Trophoblast cell (in vitro differentiated cells and primary cell): ENCODE measurements at regions not wholly inside any gene's neighbourhood (a gene's known extent, or its start where the extent isn't known, plus 50 kb on each side); places are given as distances from the start of the nearest gene placed in this dataset.
"Not testable (repeated sequence)": the region's sequence is repeated elsewhere in the genome, so short reads cannot be mapped to it uniquely, and the experiment has no call there.

Experiments
- DNase-seq, 2 donors: peaks; one replicate each; pipeline ENCODE4 v3.0.0-alpha.2; 2016
- H2AFZ ChIP-seq: 2 replicates; pipeline ENCODE4 v1.6.1; 2013; ENCODE audit warnings: low read length, moderate library complexity, mild to moderate bottlenecking; ENCODE audit not compliant: insufficient read depth, poor library complexity
- H2AK5ac ChIP-seq: 2 replicates; pipeline ENCODE4 v1.6.1; 2013; ENCODE audit warnings: mild to moderate bottlenecking, low read length
- H2BK120ac ChIP-seq: 2 replicates; pipeline ENCODE4 v1.6.1; 2013; ENCODE audit warnings: low read length, mild to moderate bottlenecking, moderate library complexity; ENCODE audit not compliant: insufficient read depth, poor library complexity
- H2BK12ac ChIP-seq: 2 replicates; pipeline ENCODE4 v1.6.1; 2013; ENCODE audit warnings: mild to moderate bottlenecking, low read length, moderate library complexity
- H2BK5ac ChIP-seq: 2 replicates; pipeline ENCODE4 v1.6.1; 2013; ENCODE audit warnings: low read length, low read depth, moderate library complexity, mild to moderate bottlenecking; ENCODE audit not compliant: poor library complexity
- H3K14ac ChIP-seq: 2 replicates; pipeline ENCODE4 v1.6.1; 2013; ENCODE audit warnings: mild to moderate bottlenecking, low read length
- H3K18ac ChIP-seq: 2 replicates; pipeline ENCODE4 v1.6.1; 2013; ENCODE audit warnings: mild to moderate bottlenecking, low read length
- H3K23ac ChIP-seq: 2 replicates; pipeline ENCODE4 v1.6.1; 2013; ENCODE audit warnings: low read length
- H3K27ac ChIP-seq: 2 replicates; pipeline ENCODE4 v1.5.1; 2013; ENCODE audit warnings: low read depth, mild to moderate bottlenecking, inconsistent platforms, low read length, moderate library complexity
- H3K27me3 ChIP-seq: 2 replicates; pipeline ENCODE4 v1.6.1; 2013; ENCODE audit warnings: inconsistent platforms, mild to moderate bottlenecking, low read length, moderate library complexity; ENCODE audit not compliant: insufficient read depth
- H3K36me3 ChIP-seq, 2 experiments: 1 replicate in 1 of 2; 2 replicates in 1 of 2; pipeline ENCODE4 v1.6.1; 2013; ENCODE audit warnings: low read length in 2 of 2, mild to moderate bottlenecking in 2 of 2, moderate library complexity in 1 of 2; ENCODE audit not compliant: insufficient read depth in 2 of 2, control insufficient read depth in 1 of 2
- H3K4ac ChIP-seq: 2 replicates; pipeline ENCODE4 v1.6.1; 2013; ENCODE audit warnings: low read depth, mild to moderate bottlenecking, low read length, moderate library complexity
- H3K4me1 ChIP-seq, 2 experiments: 1 replicate in 1 of 2; 2 replicates in 1 of 2; pipeline ENCODE4 v1.6.1; 2013; ENCODE audit warnings: low read length in 2 of 2, mild to moderate bottlenecking in 2 of 2, moderate library complexity in 1 of 2; ENCODE audit not compliant: insufficient read depth in 2 of 2, control insufficient read depth in 1 of 2
- H3K4me2 ChIP-seq: 2 replicates; pipeline ENCODE4 v1.6.1; 2013; ENCODE audit warnings: inconsistent platforms, mild to moderate bottlenecking, low read length, moderate library complexity
- H3K4me3 ChIP-seq: 2 replicates; pipeline ENCODE4 v1.5.1; 2013; ENCODE audit warnings: mild to moderate bottlenecking, low read depth, low read length, inconsistent platforms
- H3K79me1 ChIP-seq: one replicate; pipeline ENCODE4 v1.6.1; 2013; ENCODE audit warnings: low read length
- H3K79me2 ChIP-seq: 2 replicates; pipeline ENCODE4 v1.6.1; 2013; ENCODE audit warnings: low read length, mild to moderate bottlenecking; ENCODE audit not compliant: control insufficient read depth, insufficient read depth, poor library complexity
- H3K9ac ChIP-seq: 2 replicates; pipeline ENCODE4 v1.6.1; 2013; ENCODE audit warnings: mild to moderate bottlenecking, low read length
- H3K9me3 ChIP-seq: 2 replicates; pipeline ENCODE4 v1.6.1; 2013; ENCODE audit warnings: low read depth, mild to moderate bottlenecking, control low read depth, inconsistent platforms, low read length; ENCODE audit not compliant: insufficient read depth
- H4K12ac ChIP-seq: 2 replicates; pipeline ENCODE4 v1.6.1; 2013; ENCODE audit warnings: low read depth, mild to moderate bottlenecking, low read length, moderate library complexity
- H4K8ac ChIP-seq: 2 replicates; pipeline ENCODE4 v1.6.1; 2013; ENCODE audit warnings: low read depth, mild to moderate bottlenecking, low read length, moderate library complexity
- H4K91ac ChIP-seq: one replicate; pipeline ENCODE4 v1.6.1; 2013; ENCODE audit warnings: low read depth, mild to moderate bottlenecking, low read length, moderate library complexity
- WGBS: extraction: QIAGEN DNeasy Blood & Tissue Kit; methylation state at CpG from one replicate; pipeline ENCODE4 v1.1.7; 2013; ENCODE audit warnings: missing lambda C conversion rate; ENCODE audit not compliant: insufficient read length, insufficient coverage; ENCODE audit errors: extremely low coverage; 5-methylcytosine and 5-hydroxymethylcytosine counted together

DNA sequence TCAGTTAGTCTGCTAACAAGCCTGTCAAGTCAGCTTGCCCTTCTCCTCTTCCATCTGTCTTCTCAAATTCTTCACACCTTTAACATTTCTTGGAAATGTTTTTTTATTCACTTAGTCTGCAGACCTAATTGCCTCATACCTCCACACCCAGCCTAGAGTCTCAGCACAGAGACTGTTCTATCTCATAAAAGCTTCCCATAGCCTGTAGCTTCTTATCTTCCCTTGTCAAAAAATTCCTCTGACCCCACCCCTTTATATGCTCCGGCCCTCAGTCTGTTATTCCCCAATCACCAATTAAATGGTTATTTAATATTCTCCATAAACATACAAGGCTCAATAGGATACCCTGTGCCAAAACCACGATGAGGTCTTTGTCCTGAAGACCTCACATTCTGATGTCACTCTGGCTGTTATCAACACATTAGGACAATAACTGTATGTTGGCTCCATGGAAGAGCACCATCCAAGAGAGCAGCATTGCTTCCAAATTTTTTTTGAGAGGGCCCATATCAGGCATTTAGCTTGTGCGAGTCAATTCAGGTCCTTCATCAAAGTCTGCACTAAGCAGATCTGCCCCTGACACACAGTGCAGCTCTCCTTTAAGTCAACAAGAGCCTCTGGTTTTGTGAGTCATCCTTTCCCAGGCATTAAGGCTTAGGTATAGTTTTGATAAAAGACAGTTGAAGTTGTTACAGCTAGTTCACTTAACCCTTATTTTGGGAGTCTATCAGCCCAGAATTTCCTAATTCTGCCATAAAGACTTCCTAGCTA, 83.2 kb upstream of the TBX18 start:
- H3K9ac ChIP-seq: no peak overlapping the region
- H3K36me3 ChIP-seq: no peaks in the 10 kb centered on the region
- no peaks in the 10 kb centered on the region for H3K27me3 ChIP-seq
- no peak overlapping the region for H3K14ac ChIP-seq
- no peak overlapping the region for H4K91ac ChIP-seq
- H3K4me1 ChIP-seq: no peaks in the 10 kb centered on the region
- no peak for DNase-seq
- H2BK5ac ChIP-seq: no peak overlapping the region
- no peaks in the 10 kb centered on the region for H3K9me3 ChIP-seq
- no CpG with 5 or more reads among the region's 3 CpGs for WGBS
- no peaks in the 10 kb centered on the region for H3K79me1 ChIP-seq
- H3K27ac ChIP-seq: no peak overlapping the region
- H2BK12ac ChIP-seq: no peak overlapping the region
- H4K12ac ChIP-seq: no peak overlapping the region
- no peak overlapping the region for H2AFZ ChIP-seq
- H3K23ac ChIP-seq: no peak overlapping the region
- H2AK5ac ChIP-seq: no peak overlapping the region
- no peak overlapping the region for H3K4me2 ChIP-seq
- no peak overlapping the region for H3K18ac ChIP-seq
- H2BK120ac ChIP-seq: no peak overlapping the region
- no peak overlapping the region for H4K8ac ChIP-seq
- H3K4me3 ChIP-seq: no peak overlapping the region
- H3K4ac ChIP-seq: no peak overlapping the region
- no peaks in the 10 kb centered on the region for H3K79me2 ChIP-seq

DNA sequence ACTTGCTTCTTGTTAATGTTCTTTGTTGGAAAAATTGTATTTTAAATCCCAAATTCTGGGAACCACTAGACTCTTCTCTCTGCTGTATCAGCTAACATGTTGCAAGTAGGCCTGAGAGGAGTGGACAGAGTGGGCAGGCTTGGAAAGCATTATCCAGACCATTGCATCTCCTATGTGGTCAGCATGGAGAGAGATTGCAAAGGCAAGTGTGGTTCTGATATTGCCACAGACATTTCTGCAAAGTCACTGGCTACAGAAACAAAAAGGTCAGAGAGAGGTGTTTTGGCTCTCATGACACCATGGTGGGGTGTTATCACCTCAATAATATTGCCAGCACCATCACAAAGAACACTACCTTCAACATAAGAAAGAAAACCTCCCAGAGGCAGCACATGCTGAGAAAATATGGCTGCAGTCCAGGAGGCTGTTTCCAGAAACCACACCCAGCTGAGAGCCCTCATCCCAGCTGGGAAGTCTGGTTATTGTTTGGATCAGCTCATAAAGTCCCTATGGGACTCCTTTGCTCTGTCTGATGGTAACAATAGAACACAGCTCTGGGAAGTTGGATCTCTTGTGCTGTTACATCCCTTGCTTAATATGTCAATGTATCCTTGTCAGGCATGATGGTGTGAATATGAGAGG, 78.2 kb upstream of the TBX18 start:
- no peak overlapping the region for H2AFZ ChIP-seq

GRCh38 chr6:84837068-84837866, 72.9 kb upstream of the TBX18 start:
- DNase-seq, H3K14ac ChIP-seq, H4K12ac ChIP-seq, H3K4me3 ChIP-seq, H2AFZ ChIP-seq, H3K4me2 ChIP-seq, H2BK120ac ChIP-seq, H3K4ac ChIP-seq, H3K9me3 ChIP-seq, H3K79me2 ChIP-seq, H3K18ac ChIP-seq, H4K8ac ChIP-seq, H4K91ac ChIP-seq, H3K27ac ChIP-seq, H3K27me3 ChIP-seq, H3K9ac ChIP-seq, H3K79me1 ChIP-seq, H3K36me3 ChIP-seq, H3K4me1 ChIP-seq, H2BK12ac ChIP-seq, H2BK5ac ChIP-seq, H2AK5ac ChIP-seq, H3K23ac ChIP-seq: not testable (repeated sequence)
- WGBS: no CpG with 5 or more reads among the region's 5 CpGs

More for the DNA sequence above, 78.2 kb upstream of the TBX18 start:
- Histone ChIP-seq H3K18ac (no peak overlapping the region), H3K4me2 (no peak overlapping the region), H2AK5ac (no peak overlapping the region), H3K4me1 (no peaks in the 10 kb centered on the region), H2BK5ac (no peak overlapping the region), H3K36me3 (no peaks in the 10 kb centered on the region), H4K12ac (no peak overlapping the region), H3K4ac (no peak overlapping the region), H3K4me3 (no peak overlapping the region), H2BK12ac (no peak overlapping the region), H4K91ac (no peak overlapping the region), H3K27ac (no peak overlapping the region), H3K27me3 (no peaks in the 10 kb centered on the region), H3K9me3 (no peaks in the 10 kb centered on the region), H3K14ac (no peak overlapping the region), H3K79me2 (no peaks in the 10 kb centered on the region), H3K9ac (no peak overlapping the region), H2BK120ac (no peak overlapping the region), H3K23ac (no peak overlapping the region), H3K79me1 (no peaks in the 10 kb centered on the region), H4K8ac (no peak overlapping the region)
- DNase-seq: no peak

- peak overlapping the region; percentile 51 for H2BK120ac ChIP-seq
- H3K9me3 ChIP-seq: peaks cover 4% of the 10 kb centered on the region
- H4K91ac ChIP-seq: peak overlapping the region; percentile 37
- H3K79me2 ChIP-seq: no peaks in the 10 kb centered on the region
- no peaks in the 10 kb centered on the region for H3K79me1 ChIP-seq
- no peak overlapping the region for H4K12ac ChIP-seq
- H3K23ac ChIP-seq: no peak overlapping the region
- DNase-seq: peak in 1 of 2 donors; percentile 2
- H2AFZ ChIP-seq: no peak overlapping the region
- no peak overlapping the region for H3K18ac ChIP-seq
- H3K4me2 ChIP-seq: no peak overlapping the region
- no peak overlapping the region for H3K4ac ChIP-seq
- H4K8ac ChIP-seq: peak overlapping the region; percentile 47
- no peak overlapping the region for H3K4me3 ChIP-seq
- no peak overlapping the region for H3K9ac ChIP-seq
- no peak overlapping the region for H2BK12ac ChIP-seq
- H3K27me3 ChIP-seq: no peaks in the 10 kb centered on the region
- H3K27ac ChIP-seq: no peak overlapping the region
- no peaks in the 10 kb centered on the region for H3K36me3 ChIP-seq
- H3K4me1 ChIP-seq: peaks cover 0 to 2% of the 10 kb centered on the region in 2 experiments
- no peak overlapping the region for H3K14ac ChIP-seq
- H2AK5ac ChIP-seq: no peak overlapping the region
- no peak overlapping the region for H2BK5ac ChIP-seq
Measured at GRCh38 chr6:84836366-84836765, 72.0 kb upstream of the TBX18 start.
